Activated T-helper 17 cell treated with anti-CD3 and anti-CD28 coated beads, Interleukin-2, amount 50 U/mL, for 72 hours (primary cell): ENCODE measurements at regions not wholly inside any gene's neighbourhood (a gene's known extent, or its start where the extent isn't known, plus 50 kb on each side); places are given as distances from the start of the nearest gene placed in this dataset.

Experiments
- ATAC-seq: fragments of 150-1000 bp; cut with Tn5 transposase; replicated peaks from 2 replicates; pipeline ENCODE4 v1.10.0; 2021; ENCODE audit warnings: mild to moderate bottlenecking, moderate library complexity
- H3K27ac Mint-ChIP-seq: one replicate; pipeline ENCODE4 v1.8.0; 2022; ENCODE audit warnings: mixed read lengths
- H3K27me3 Mint-ChIP-seq: one replicate; pipeline ENCODE4 v1.8.0; 2022; ENCODE audit warnings: mixed read lengths
- H3K36me3 Mint-ChIP-seq: one replicate; pipeline ENCODE4 v1.8.0; 2022; ENCODE audit warnings: low read depth, mild to moderate bottlenecking, mixed read lengths
- H3K4me1 Mint-ChIP-seq: one replicate; pipeline ENCODE4 v1.8.0; 2022; ENCODE audit warnings: mixed read lengths
- H3K4me3 Mint-ChIP-seq: one replicate; pipeline ENCODE4 v1.8.0; 2022; ENCODE audit warnings: mild to moderate bottlenecking, mixed read lengths
- H3K9me3 Mint-ChIP-seq: one replicate; pipeline ENCODE4 v1.8.0; 2022; ENCODE audit warnings: mixed read lengths

DNA sequence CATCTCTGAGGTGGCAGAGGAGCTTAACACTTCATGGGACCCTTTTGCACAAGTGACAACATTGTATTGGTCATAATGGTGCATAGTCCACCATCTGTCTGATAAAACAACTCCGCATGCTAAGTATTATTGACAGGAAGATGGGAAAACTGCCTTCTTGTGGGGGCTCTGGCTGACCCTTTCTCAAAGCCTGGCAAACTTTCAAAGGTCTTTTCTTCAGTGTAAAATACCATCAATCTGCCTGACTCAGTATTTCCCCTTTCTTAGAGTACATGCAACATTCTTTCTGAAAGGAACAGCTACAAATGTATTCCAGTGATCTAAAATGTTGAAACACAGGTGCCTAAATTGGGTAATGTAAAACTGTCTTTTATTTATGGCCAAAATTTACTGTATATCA is 89.1 kb downstream of the NAA11 start:
- no peak overlapping the region for H3K4me3 Mint-ChIP-seq
- H3K36me3 Mint-ChIP-seq, result no peaks in the 10 kb centered on the region
- no peak for ATAC-seq
- H3K27ac Mint-ChIP-seq, result no peak overlapping the region
- H3K27me3 Mint-ChIP-seq, result peaks cover 4% of the 10 kb centered on the region
- no peaks in the 10 kb centered on the region for H3K4me1 Mint-ChIP-seq
- H3K9me3 Mint-ChIP-seq, result no peaks in the 10 kb centered on the region

DNA sequence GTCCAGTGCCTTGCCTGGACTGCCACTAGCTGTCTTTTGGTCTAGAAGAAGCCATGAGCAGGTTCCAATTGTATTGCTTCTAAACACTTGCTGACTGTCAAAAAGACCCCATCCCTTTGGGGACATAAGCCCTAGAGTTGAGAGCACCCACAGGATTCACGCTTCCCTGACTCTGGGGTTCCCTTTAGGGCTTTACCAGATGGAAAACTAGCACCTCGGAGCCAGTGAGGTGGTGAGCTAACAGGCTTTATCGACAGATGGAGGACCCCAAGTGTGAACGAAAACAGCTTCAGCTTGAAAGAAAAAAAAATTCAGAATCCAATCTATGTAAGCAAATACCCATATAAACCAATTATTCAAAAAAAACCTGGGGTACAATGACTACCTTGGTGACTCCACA is 90.8 kb downstream of the NAA11 start:
- Mint-ChIP-seq H3K27ac (no peak overlapping the region), H3K4me3 (no peak overlapping the region), H3K9me3 (no peaks in the 10 kb centered on the region), H3K4me1 (no peaks in the 10 kb centered on the region), H3K27me3 (peaks cover 4% of the 10 kb centered on the region), H3K36me3 (no peaks in the 10 kb centered on the region)
- no peak for ATAC-seq

DNA sequence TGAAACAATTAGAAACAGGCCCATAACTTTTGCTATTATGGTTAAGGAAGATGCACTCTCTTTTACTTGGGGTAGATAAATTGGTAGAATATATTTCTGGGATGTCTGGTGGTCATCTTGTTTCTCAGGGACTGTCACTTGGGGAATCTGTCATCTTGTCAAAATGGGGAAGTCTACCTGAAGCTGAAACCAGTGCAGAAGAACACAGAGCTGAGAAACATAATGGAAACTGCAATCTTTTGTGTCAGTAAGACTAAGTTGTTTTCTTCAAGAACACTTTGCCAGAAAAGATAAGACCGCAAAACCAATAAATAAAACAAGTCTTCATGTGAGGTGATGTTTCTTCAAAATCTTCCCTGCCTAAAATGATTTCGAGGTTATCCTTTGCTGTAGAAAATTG is 92.0 kb downstream of the NAA11 start:
- H3K4me3 Mint-ChIP-seq, result no peak overlapping the region
- no peaks in the 10 kb centered on the region for H3K36me3 Mint-ChIP-seq
- H3K9me3 Mint-ChIP-seq, result no peaks in the 10 kb centered on the region
- H3K27me3 Mint-ChIP-seq, result peaks cover 4% of the 10 kb centered on the region
- H3K4me1 Mint-ChIP-seq, result no peaks in the 10 kb centered on the region
- ATAC-seq, result no peak
- no peak overlapping the region for H3K27ac Mint-ChIP-seq

DNA sequence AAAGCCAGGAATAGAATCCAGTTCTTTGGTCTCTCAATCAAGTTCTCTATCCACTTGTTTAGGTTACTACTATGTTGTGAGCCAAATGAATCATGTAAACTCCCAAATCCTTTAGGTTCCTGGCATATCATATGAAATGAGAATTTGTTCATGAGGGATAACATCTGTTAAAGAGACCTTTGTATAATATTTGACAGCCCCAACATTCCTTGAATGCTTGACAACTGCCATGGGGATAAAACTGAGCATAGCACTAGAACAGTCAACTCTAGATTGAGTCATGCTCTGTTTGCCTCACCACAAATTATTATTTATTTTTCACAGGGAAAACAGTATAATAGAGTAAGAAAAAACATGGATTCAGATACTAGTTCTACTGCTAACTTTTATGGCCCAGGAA is 93.3 kb downstream of the NAA11 start:
- H3K27me3 Mint-ChIP-seq, result no peaks in the 10 kb centered on the region

DNA sequence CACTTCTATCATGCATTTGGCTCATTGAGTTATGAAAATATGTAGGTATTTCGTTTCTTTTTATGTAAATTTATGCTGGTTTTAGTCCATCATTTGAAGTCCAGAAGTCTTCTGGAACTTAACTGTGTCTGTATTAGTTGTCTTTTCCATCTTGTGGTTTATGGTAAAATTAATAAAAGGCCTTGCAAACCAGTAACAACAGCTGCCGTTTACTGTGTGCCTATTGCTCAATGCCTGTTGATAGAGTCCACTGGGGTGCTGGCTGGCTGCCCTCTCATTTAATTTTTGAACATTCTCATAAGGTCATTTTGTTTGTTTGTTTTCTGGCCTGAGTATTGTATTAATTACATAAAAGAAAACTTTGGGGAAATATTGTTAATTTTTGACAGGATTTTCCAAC is 98.0 kb downstream of the NAA11 start:
- no peaks in the 10 kb centered on the region for H3K9me3 Mint-ChIP-seq
- H3K27me3 Mint-ChIP-seq, result no peaks in the 10 kb centered on the region
- H3K36me3 Mint-ChIP-seq, result no peaks in the 10 kb centered on the region
- H3K4me3 Mint-ChIP-seq, result no peak overlapping the region
- H3K27ac Mint-ChIP-seq, result no peak overlapping the region
- no peak for ATAC-seq
- H3K4me1 Mint-ChIP-seq, result no peaks in the 10 kb centered on the region

More for the DNA sequence above, 93.3 kb downstream of the NAA11 start:
- Mint-ChIP-seq H3K36me3 (no peaks in the 10 kb centered on the region), H3K4me3 (no peak overlapping the region), H3K9me3 (no peaks in the 10 kb centered on the region), H3K4me1 (no peaks in the 10 kb centered on the region), H3K27ac (no peak overlapping the region)
- no peak for ATAC-seq

DNA sequence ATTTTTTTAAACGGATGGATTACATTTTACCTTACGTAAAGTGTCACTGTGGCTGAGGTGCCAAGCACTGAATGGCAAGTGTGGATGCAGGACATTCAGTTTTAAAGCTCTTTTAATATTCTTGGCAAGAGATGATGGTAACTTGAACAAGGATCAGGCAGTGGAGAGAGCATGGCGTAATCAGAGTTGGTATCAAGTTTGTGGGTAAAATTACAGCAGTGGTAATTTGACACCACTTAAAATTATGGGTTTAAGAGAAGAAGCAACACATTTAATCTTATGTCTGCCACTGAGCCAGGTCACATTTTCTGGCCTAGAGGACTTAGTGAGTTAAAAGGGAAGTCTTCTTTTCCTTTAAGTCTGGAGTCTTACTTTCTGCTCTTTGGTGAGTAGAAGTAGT is 100.5 kb downstream of the NAA11 start:
- Mint-ChIP-seq H3K4me3 (no peak overlapping the region), H3K4me1 (no peaks in the 10 kb centered on the region), H3K27me3 (no peaks in the 10 kb centered on the region), H3K9me3 (no peaks in the 10 kb centered on the region), H3K36me3 (no peaks in the 10 kb centered on the region), H3K27ac (no peak overlapping the region)
- ATAC-seq, result no peak

DNA sequence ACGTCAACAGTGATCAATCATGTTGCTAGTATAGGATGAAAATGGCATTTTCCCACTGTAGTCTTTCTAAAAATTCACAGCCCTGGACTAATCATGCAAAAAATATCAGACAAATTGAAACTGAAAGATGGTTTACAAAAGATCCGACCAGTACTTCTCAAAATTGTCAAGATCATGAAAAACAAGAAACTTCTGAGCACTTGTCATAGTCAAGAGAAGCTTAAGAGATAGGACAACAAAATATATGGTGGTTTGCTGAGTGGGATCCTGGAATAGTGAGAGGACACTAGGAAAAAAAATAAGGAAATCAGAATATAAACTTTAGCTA is 101.1 kb downstream of the NAA11 start:
- Mint-ChIP-seq H3K4me1 (no peaks in the 10 kb centered on the region), H3K36me3 (no peaks in the 10 kb centered on the region), H3K4me3 (no peak overlapping the region), H3K27me3 (no peaks in the 10 kb centered on the region), H3K9me3 (no peaks in the 10 kb centered on the region), H3K27ac (no peak overlapping the region)
- ATAC-seq, result no peak

DNA sequence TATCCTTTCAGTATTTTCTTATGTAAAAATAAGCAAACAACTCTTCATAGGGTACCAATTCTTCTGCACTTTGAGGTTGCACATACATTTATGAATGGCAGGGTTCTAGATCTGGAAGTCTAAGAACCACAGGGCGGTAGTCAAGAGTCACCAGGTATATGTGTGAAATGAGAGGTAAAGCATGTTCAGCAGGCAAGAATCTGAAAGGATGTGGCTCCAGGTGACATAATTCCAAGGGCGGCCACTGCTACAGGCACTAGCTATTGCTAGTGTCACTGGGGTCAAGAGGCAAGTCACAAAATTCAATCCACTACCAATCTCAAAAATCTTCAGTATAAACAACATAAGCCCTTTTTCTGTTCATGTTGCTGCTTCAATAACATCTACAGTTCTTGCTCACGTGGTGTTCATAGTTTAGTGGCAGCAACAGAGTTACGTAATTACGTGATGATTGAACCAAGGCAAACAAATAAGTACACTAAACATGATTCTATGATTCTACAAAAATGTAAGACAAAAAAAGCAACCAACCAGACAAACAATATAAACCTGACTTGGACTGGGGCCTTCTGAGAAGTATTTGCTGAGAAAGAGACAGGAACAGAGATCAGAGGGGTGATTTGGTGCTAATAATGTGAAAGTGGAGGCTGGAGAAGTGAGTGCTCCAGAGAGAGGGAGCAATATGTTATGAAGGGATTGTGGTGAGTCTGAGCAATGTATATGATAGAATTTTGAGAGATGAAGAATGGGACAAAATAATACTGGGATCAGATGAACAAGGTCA is 101.7 kb downstream of the NAA11 start:
- Mint-ChIP-seq H3K4me1 (no peaks in the 10 kb centered on the region), H3K27ac (no peak overlapping the region)

DNA sequence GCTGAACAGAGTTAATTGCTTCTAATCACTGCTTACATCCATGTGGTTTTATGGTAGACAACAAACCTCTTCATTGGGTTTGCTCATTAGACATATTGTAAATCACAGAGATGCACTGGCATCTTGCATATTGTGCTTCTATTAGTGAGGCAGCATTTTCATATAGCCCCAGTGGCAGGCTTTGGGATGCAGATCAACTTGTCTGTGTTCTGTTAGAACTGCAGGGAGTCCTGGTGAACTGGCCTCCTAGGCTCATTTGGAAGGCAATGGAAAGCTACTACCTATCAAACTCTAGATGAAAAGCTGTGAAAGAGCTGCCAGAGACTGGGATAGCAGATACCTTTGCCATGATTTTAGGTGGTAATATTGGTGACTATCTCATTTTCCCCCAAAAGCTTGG is 108.8 kb downstream of the NAA11 start:
- no peaks in the 10 kb centered on the region for H3K36me3 Mint-ChIP-seq
- no peak overlapping the region for H3K4me3 Mint-ChIP-seq
- no peak overlapping the region for H3K27ac Mint-ChIP-seq
- ATAC-seq, result no peak
- H3K27me3 Mint-ChIP-seq, result no peaks in the 10 kb centered on the region
- no peaks in the 10 kb centered on the region for H3K9me3 Mint-ChIP-seq
- H3K4me1 Mint-ChIP-seq, result no peaks in the 10 kb centered on the region

More for the DNA sequence above, 101.7 kb downstream of the NAA11 start:
- no peaks in the 10 kb centered on the region for H3K36me3 Mint-ChIP-seq
- no peaks in the 10 kb centered on the region for H3K27me3 Mint-ChIP-seq
- H3K4me3 Mint-ChIP-seq, result no peak overlapping the region
- ATAC-seq, result no peak
- no peaks in the 10 kb centered on the region for H3K9me3 Mint-ChIP-seq

DNA sequence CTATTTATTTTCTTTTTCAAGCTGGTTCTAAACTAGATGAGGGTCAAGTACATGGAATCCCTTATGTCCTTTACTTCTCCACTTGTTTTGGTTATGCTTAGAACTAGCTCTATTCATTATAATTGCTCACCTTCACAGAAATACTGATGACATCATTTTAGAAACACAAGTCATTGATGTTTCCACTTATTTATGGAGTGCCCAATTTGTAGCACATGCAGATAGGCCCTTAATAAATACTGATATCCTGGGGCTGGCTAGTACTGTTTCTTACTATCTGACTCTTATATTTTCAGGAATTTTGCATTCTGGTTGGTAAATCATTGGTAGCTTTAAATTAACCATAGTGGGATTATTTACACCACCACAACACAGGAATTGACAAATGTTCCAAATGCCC is 112.2 kb downstream of the NAA11 start:
- Mint-ChIP-seq H3K36me3 (no peaks in the 10 kb centered on the region), H3K27ac (no peak overlapping the region), H3K9me3 (no peaks in the 10 kb centered on the region), H3K4me1 (no peaks in the 10 kb centered on the region), H3K27me3 (no peaks in the 10 kb centered on the region), H3K4me3 (no peak overlapping the region)
- ATAC-seq, result no peak

DNA sequence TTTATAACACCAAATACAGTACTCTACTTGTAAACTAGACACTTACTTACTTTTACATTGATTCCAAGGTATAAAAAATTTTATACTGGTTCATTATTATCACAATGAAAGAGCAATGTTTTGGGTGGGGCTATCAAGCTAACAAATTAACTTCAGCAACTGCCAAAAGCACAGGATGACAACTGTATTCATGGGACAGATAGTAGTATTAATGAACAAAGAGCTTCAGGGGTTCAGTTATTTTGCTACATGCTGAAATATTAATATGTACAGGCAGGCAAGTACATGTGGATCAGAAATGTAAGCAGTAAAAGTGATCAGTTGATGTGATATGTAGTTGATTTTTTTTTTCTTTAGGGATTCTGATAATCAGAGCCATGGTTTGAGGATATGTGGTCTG is 112.9 kb downstream of the NAA11 start:
- Mint-ChIP-seq H3K9me3 (no peaks in the 10 kb centered on the region), H3K4me3 (no peak overlapping the region), H3K27ac (no peak overlapping the region), H3K27me3 (no peaks in the 10 kb centered on the region), H3K4me1 (no peaks in the 10 kb centered on the region), H3K36me3 (no peaks in the 10 kb centered on the region)
- no peak for ATAC-seq

DNA sequence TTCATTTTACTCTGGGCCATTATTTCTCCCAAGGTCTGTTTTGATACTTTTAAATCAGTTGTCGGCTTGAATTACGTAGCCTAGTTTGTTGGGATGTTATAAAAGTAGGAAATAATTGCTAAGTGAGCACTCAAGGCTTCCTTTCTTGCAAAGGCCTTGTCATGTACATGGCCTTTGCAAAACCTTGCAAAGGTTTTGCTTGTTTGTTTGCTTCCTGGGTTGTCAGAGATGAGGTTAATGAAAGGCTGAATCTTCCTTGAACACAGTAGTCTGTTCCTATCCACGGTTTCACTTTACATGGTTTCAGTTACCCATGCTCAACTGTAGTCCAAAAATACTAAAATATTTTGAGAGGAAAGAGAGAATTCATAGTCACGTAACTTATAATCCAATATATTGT is 113.5 kb downstream of the NAA11 start:
- H3K4me3 Mint-ChIP-seq, result no peak overlapping the region
- H3K36me3 Mint-ChIP-seq, result no peaks in the 10 kb centered on the region
- no peak for ATAC-seq
- no peaks in the 10 kb centered on the region for H3K27me3 Mint-ChIP-seq
- no peaks in the 10 kb centered on the region for H3K4me1 Mint-ChIP-seq
- no peaks in the 10 kb centered on the region for H3K9me3 Mint-ChIP-seq
- H3K27ac Mint-ChIP-seq, result no peak overlapping the region

DNA sequence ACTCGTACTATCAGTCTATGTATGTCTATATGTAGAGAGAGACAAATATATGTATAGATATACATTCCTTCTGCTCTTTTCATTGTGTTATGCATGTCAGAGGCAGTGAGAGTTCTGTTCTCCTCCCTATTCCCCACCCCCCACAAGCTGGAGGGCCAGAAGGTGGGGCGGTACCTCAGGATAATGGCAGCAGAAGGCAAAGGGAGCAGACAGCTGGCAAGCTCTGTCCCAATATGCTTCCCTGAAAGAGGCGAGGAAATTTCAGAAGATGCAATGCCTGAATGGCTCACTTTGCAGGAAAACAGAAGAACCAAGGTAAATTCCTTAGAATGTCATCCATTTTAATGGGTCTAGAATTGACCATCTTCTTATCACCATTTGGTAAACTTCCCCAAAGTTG is 114.4 kb downstream of the NAA11 start:
- no peak overlapping the region for H3K4me3 Mint-ChIP-seq
- no peaks in the 10 kb centered on the region for H3K9me3 Mint-ChIP-seq
- no peak for ATAC-seq
- no peak overlapping the region for H3K27ac Mint-ChIP-seq
- no peaks in the 10 kb centered on the region for H3K36me3 Mint-ChIP-seq
- H3K27me3 Mint-ChIP-seq, result no peaks in the 10 kb centered on the region
- H3K4me1 Mint-ChIP-seq, result no peaks in the 10 kb centered on the region

DNA sequence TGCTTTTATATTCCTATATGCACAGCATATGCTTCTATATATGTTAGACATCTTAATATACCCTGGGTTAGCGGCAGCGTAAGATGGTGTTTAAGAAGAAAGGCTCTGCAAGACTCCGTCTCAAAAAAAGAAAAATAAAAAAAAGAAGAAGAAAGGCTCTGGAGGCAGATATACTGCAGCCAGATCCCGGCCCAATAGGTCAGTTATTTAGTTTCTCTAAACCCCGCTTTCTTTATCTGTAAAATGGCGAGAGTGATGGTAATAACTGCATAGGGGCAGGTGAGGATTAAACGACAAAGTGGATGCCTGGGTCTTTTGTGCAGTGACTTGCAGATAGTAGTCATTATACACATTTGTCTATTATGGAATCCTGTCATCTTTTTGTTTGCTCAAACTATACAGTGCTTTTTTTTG is 115.2 kb downstream of the NAA11 start:
- ATAC-seq, result no peak
- Mint-ChIP-seq H3K36me3 (no peaks in the 10 kb centered on the region), H3K9me3 (no peaks in the 10 kb centered on the region), H3K27me3 (no peaks in the 10 kb centered on the region), H3K4me1 (no peaks in the 10 kb centered on the region), H3K4me3 (no peak overlapping the region), H3K27ac (no peak overlapping the region)

DNA sequence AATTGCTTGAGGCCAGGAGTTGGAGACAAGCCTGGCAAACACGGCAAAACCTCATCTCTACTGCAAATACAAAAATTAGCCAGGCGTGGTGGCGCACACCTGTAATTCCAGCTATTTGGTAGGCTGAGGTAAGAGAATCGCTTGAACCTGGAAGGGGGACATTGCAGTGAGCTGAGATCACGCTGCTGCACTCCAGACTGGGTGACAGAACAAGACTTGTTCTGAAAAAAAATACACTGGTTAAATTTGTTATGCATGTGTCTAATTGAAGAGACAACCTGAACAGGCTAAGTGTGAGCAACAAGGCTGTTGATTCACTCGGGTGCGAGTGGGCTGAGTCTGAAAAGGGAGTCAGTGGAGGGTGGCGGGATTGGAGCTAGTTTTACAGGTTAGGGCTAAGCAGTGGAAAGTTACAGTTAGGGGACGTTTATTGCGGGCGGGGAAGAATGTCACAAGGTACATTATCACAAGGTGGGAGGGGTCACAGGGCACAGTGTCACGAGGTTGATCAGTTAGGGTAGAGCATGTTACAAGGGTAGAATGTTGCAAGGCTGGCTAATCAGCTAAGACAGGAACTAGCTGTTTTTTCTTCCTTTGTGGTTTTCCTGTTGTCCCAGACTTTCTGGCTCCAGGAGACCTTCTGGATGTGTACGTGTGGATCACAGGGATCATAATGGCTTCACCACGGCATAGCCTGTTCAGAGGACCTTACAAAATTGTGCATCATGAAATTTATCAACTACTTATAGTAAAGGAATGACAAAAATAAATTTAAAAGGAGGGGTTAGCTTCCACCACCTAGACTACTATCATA is 115.8 kb downstream of the NAA11 start:
- no peak overlapping the region for H3K4me3 Mint-ChIP-seq
- no peaks in the 10 kb centered on the region for H3K36me3 Mint-ChIP-seq
- H3K27ac Mint-ChIP-seq, result no peak overlapping the region
- no peaks in the 10 kb centered on the region for H3K27me3 Mint-ChIP-seq
- H3K4me1 Mint-ChIP-seq, result no peaks in the 10 kb centered on the region
- no peaks in the 10 kb centered on the region for H3K9me3 Mint-ChIP-seq
- ATAC-seq, result no peak
